Suppressor macrophage treated with lipopolysaccharide for 1 hour (primary cell): ENCODE measurements at regions not wholly inside any gene's neighbourhood (a gene's known extent, or its start where the extent isn't known, plus 50 kb on each side); places are given as distances from the start of the nearest gene placed in this dataset.

ENCODE experiments used
- DNase-seq, 3 donors: peaks; one replicate each; pipeline ENCODE4 v3.0.0-alpha.2; 2020 to 2022

GRCh38 chr2:129118296-129118695, 799.6 kb upstream of the HS6ST1 start:
- peak in 2 of 3 donors; percentile 1 to 8 for DNase-seq

DNA sequence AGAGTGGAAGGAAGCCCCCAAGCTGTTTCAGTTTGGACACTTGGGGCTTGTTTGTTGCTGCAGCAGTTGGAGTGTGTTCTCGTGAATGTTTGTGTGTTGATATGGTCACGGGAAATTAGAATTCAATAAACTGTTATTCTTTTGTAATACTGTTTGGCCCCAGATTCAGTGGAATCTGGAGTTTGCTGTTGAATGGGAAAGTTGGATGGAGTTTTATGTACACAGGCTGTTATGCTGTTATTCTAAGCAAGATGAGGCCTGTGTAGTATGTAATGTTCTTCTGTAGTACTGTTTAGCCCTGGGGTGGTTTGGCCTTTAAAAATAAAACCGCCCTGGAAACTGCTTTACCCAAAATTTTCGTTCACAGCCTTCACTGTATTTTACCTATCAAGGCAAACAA, 810.4 kb upstream of the HS6ST1 start:
- no peak for DNase-seq

DNA sequence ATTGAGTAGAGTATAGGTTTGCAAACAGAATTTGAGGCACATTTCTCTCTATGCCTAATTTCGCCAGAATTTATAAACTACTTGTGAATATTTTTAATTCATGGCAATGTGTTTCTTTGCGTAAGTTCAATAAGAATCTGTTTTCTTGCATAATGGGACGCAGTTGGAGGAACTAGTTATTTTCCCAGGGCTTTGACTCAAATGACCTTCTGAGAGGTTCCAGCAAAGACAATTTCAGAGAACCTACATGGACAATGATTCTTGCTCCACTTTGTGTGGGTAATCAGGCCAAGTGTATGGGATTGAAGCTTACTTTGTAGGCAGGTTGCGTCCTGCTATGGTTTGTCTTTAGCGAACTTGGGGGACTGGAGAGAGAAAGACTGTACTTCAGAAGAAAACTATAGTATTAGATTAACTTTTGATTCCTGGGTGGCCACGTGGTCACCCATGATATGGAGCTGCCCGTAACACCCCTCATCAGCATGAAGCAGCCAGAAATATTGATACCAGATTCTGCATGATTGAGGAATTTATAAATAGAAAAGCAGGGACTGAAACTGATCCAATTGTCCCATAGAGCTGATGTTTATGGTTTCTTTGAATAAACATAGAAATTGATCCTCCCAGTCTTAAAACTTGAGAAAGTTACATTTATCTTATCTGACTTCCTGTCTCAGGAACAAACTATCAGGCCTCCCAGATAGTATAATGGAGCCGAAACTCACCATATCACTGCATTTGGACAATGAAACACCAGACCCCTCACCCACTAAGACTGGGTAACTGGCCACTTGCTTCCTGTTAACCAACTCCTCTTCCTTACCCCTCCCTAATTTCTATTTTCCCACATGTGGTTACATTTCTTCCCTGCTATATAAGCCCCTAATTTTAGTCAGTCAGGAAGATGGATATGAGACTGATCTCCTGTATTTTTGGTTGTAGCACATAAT, 815.3 kb upstream of the HS6ST1 start:
- no peak for DNase-seq

DNA sequence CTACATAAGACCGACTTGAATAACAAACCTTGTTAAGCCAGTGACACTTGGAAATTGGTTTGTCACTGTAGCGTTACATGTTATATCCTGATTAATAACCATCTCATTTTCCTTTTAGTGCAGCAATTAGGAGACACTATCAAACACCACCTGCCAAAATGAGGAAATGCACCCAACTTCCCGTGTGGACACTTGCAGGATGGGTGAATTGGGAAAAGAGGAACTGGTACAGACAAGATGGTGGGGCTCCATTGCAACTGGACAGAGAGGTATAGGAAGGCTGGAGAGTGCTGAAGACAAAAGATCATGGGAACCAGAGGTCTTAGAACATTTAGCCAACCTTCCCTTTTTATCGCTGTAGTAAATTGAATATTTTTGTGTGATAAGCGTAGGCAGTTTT, 816.3 kb upstream of the HS6ST1 start:
- DNase-seq: no peak

DNA sequence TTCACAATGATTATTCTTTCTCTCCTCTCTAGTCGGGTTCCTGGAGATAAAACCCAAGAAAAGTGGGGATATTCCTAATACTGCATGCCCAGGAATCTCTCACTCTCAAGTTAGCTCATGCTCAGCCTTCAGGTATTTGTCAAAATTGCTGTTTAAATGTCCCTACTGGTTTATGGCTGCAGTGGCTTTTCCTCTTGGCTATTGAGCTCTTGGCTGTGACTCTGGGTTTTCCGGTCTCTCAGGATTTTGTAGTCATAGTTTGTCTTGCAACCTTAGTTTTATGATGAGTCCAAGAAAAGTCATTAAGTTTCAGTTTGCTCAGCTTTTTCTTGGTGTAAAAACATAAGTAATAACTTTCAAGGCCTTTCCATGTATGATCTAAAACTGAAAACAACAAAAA, 820.7 kb upstream of the HS6ST1 start:
- DNase-seq: no peak

DNA sequence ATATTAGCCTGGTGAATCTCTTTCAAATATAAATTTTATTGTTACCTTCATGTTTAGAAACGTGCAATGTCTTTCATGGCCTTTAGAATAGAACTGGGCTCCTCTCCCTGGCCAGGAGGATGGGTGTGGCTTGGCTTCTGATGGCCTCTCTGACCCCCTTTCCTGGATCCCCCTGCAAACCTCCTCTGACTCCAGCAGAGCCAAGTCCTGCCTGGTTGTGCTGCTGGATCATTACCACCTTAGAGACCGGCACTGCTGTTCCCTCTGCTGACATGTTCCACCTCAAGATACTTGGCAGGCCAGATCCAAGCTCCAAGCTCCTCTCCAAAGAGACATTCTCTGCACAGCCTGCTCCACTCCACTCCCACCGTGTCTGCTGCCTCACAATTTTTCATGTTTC, 823.8 kb upstream of the HS6ST1 start:
- no peak for DNase-seq

DNA sequence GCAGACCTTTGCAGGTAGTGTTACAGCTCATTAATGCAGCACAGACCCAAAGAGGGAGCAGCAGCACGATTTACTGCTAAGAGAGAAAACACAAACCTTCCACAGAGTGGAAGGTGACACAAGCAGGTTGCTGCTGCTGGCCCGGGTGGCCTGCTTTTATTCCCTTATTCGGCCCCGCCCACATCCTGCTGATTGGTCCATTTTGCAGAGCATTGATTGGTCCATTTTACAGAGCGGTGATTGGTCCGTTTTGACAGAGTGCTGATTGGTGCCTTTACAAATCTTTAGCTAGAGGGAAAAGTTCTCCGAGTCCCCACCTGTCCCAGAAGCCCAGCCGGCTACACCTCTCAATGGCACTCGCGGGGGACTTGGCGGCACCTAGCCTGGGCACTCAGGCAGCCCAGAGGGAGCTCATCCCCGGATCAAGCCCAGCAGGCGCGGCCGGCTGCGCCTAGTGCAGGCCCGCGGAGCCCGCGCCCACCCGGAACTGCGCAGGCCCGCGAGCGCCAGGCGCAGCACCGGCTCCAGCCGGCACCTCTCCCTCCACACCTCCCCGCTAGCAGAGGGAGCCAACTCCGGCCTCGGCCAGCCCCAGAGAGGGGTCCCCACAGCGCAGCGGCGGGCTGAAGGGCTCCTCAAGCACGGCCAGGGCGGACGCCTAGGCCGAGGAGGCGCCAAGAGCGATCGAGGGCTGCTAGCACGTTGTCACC, 825.6 kb upstream of the HS6ST1 start:
- DNase-seq: no peak

GRCh38 chr2:129152514-129152913, 827.0 kb upstream of the RAB6C start:
- DNase-seq: no peak

GRCh38 chr2:129160879-129161278, 818.6 kb upstream of the RAB6C start:
- DNase-seq: peak in 1 of 3 donors; percentile 7

DNA sequence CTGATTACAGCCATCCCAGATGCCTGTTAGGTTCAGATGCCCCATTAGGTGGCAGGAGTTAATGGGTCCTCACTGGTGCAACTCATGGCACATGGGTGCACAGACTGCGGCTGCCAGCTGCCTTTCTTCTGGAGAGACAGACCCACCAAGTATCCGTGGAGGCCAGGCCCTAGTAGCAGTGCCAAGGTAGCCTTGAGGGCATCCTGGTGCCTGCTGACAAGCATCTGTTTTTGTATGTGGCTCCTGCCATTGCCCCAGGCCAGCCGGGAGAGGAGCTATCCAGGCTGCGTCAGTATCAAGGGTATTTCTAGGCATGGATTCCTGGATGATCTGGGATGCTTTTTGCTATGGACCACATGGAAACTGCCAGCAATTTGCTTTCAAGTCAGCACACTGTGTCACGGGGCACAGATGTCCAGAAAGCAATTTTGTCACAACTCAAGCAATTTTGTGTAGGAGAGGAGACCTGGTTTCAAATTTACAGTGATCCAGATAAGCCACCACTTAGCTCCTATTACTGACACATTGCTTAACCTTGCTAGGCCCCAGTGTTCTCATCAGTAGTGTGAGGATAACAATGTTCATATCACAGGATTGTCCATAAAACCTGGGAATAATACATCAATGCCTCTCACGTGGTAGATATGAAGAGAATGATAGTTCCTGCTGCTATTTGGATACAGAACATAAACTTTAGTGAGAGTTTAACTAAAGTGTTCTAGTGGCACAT, 815.1 kb upstream of the RAB6C start:
- no peak for DNase-seq

GRCh38 chr2:129165006-129165405, 814.5 kb upstream of the RAB6C start:
- DNase-seq: no peak

GRCh38 chr2:129167456-129167855, 812.0 kb upstream of the RAB6C start:
- no peak for DNase-seq

- DNase-seq: no peak
Observed at GRCh38 chr2:129170570-129170969, 808.9 kb upstream of the RAB6C start.

GRCh38 chr2:129174143-129174542, 805.3 kb upstream of the RAB6C start:
- DNase-seq: no peak

- no peak for DNase-seq
Observed at GRCh38 chr2:129175051-129175450, 804.4 kb upstream of the RAB6C start.

GRCh38 chr2:129176375-129176774, 803.1 kb upstream of the RAB6C start:
- no peak for DNase-seq

GRCh38 chr2:129178356-129178755, 801.1 kb upstream of the RAB6C start:
- DNase-seq: no peak

DNA sequence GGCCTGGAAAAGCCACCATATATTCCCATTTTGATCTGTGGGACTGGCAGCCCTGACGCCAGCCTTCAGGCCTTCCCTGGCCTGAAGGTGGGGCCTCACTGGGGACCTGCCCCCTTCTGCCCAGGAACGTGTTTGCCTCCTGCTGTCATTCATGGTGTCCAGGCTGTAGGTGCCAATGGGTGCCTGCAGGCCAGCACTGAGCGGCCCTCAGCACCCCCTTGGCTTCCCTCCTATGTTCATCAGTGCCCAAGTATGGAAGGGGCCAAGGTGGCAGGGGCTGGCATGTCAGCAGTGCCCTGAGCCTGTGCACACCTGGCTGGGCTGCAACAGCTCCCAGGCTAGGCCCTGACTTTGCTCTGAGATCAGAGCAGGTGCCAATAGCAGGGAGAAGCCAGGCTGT, 800.3 kb upstream of the RAB6C start:
- no peak for DNase-seq

GRCh38 chr2:129180124-129180716, 799.2 kb upstream of the RAB6C start:
- no peak for DNase-seq

DNA sequence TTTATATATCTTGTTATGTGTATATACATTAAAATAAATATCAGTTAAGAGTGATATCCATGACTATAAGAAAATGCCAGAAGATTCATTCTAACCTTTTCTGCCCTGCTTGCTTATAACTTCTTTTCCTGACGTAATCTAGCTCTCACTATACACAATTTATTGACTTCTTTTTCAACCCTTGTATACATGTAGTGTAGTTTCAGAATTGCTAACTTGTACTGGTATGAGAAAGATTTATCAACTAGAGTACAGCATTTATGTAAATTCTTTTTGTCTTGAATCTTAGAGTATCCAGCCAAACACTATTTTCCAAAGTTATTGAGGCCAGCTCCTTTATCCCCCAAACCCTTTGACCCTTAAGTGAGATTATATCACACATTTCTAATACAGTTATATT, 798.0 kb upstream of the RAB6C start:
- no peak for DNase-seq

DNA sequence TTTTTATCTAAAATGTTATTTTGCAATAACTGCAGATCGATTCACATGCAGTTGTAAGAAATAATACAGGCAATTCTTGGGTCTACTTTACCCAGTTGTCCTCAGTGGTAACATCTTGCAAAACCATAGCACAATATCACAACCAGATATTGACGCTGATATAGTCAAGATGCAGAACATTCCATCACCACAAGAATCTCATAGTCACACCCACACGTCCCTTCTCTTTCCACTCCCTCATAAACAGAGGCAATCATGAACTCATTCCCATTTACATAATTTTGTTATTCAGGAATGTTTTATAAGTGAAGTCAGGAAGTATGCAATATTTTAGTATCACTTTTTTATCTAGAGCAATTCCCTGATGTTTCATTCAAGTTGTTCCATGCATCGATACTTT, 797.5 kb upstream of the RAB6C start:
- DNase-seq: no peak

GRCh38 chr2:129187343-129187742, 792.1 kb upstream of the RAB6C start:
- no peak for DNase-seq

GRCh38 chr2:129188451-129188850, 791.0 kb upstream of the RAB6C start:
- no peak for DNase-seq
